ENCODE measurements at regions not wholly inside any gene's neighbourhood (a gene's known extent, or its start where the extent isn't known, plus 50 kb on each side); places are given as distances from the start of the nearest gene placed in this dataset.

DNA sequence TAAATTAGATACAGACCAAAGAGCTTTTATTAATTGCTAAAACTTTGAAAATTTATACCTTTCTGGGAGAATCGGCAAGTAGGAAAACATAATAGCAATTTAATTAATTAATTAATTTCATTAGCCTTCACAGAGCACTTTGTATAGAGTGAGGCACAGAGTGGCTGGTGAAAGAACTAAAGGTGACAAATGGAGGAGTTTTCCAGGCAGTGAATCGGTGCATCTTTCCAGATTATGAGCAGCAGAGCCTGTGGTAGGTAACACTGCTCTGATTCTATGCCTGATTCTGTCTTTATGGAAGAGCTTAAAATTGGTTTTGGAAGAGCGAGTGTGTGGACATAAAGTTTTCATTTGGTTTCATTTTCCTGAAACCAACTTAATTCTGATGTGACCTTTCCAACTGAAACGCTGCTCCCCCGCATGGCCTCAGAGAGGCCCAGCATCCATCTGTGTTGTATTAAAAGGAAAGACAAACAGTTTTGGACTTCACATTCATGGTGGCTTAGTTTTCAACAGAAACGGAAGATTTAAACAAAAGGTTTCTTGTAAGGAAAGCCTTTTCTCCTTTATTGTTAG lies 188.9 kb upstream of the RPS23 start:
- Histone ChIP-seq H3K9me3 (ENCODE audit: insufficient read depth in 2 of 2, low read depth in 1 of 2, low read length in 1 of 2) (no peaks in the 10 kb centered on the region), H2AK5ac (ENCODE audit: low read depth, low read length) (no peak overlapping the region), H3K27ac (ENCODE audit: low read depth, low read length) (no peak overlapping the region), H4K5ac (ENCODE audit: insufficient read length, low read depth, low read length) (no peak overlapping the region), H3K23me2 (ENCODE audit: low read depth, low read length) (no peaks in the 10 kb centered on the region), H2BK15ac (ENCODE audit: low read length) (no peak overlapping the region), H4K8ac (ENCODE audit: extremely low read depth, insufficient read depth, low read length) (no peak overlapping the region), H3K36me3 (ENCODE audit: control insufficient read depth in 2 of 4, insufficient read depth in 4 of 4, low read length in 3 of 4) (no peaks in the 10 kb centered on the region), H3K56ac (replicated peaks; ENCODE audit: insufficient read length, low read depth, low read length) (no peak overlapping the region), H2BK120ac (replicated peaks; ENCODE audit: low read depth, low read length) (no peak overlapping the region), H3K4me3 (ENCODE audit: extremely low read depth in 1 of 4, insufficient read depth in 2 of 4, low read depth in 3 of 4, low read length in 4 of 4) (no peak overlapping the region), H2AFZ (ENCODE audit: low read length) (peak overlapping the region; percentile 88; the same call in 1 of the 2 replicates), H2BK12ac (ENCODE audit: low read depth, low read length) (no peak overlapping the region), H4K20me1 (replicated peaks in 1 of 2; ENCODE audit: control insufficient read depth in 1 of 2, insufficient read depth in 2 of 2, low read length in 2 of 2) (no peaks in the 10 kb centered on the region), H2BK5ac (ENCODE audit: low read depth, low read length) (no peak overlapping the region), H3K14ac (ENCODE audit: insufficient read length) (no peak overlapping the region), H3K9ac (replicated peaks in 1 of 4; ENCODE audit: extremely low read depth in 1 of 4, low read depth in 3 of 4, low read length in 3 of 4) (no peak overlapping the region), H3K18ac (ENCODE audit: extremely low read depth, low read length) (no peak overlapping the region), H3K4me1 (replicated peaks in 1 of 4; ENCODE audit: control insufficient read depth in 3 of 4, insufficient read depth in 4 of 4, low read length in 3 of 4) (no peaks in the 10 kb centered on the region), H3K79me1 (ENCODE audit: low read depth, low read length) (no peaks in the 10 kb centered on the region), H3K27me3 (replicated peaks in 1 of 4; ENCODE audit: control insufficient read depth in 3 of 4, extremely low read depth in 1 of 4, insufficient read depth in 3 of 4, low read length in 3 of 4) (no peaks in the 10 kb centered on the region), H4K91ac (replicated peaks; ENCODE audit: insufficient read length, low read length) (no peak overlapping the region), H3K79me2 (ENCODE audit: control insufficient read depth in 1 of 2, insufficient read depth in 2 of 2, low read length in 2 of 2) (no peaks in the 10 kb centered on the region), H3K4me2 (ENCODE audit: insufficient read depth in 1 of 2, low read depth in 2 of 2, low read length in 2 of 2) (no peak overlapping the region), H2BK20ac (ENCODE audit: low read length) (no peak overlapping the region), H3K23ac (ENCODE audit: insufficient read length) (no peak overlapping the region), H3K4ac (replicated peaks; ENCODE audit: insufficient read length, low read depth, low read length) (no peak overlapping the region)
- ChIA-PET POLR2A (ENCODE audit: partially characterized antibody) (no interaction called here), CTCF (ENCODE audit: partially characterized antibody) (no interaction called here)
- FAIRE-seq: no peak
- TF ChIP-seq, protein P1, sequence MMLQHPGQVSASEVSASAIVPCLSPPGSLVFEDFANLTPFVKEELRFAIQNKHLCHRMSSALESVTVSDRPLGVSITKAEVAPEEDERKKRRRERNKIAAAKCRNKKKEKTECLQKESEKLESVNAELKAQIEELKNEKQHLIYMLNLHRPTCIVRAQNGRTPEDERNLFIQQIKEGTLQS (IDR thresholded peaks at IDR 0.05; ENCODE audit: insufficient read depth, low read depth, low read length): no peak
- TF ChIP-seq RAD21 (IDR thresholded peaks at IDR 0.05 in 1 of 2, conservative IDR thresholded peaks at IDR 0.05 in 1 of 2; ENCODE audit: low read depth in 2 of 2, low read length in 2 of 2): peak; percentile 18 to 20; a peak in 2 of 4 replicates
- WGBS, 2 experiments (ENCODE audit: extremely low coverage in 1 of 2, insufficient coverage in 1 of 2, insufficient read length in 1 of 2, insufficient replicate concordance in 2 of 2, low coverage in 1 of 2, low lambda C conversion rate in 2 of 2, missing lambda C conversion rate in 1 of 2): 92% methylated on average over 6 of the region's 6 CpGs; no CpG with 5 or more reads in 1 of the 2 experiments
- DNase-seq (ENCODE audit: low read depth in 1 of 2, low spot score in 2 of 2): no peak

Data from H1 (cell line).